ENCODE measurements at regions not wholly inside any gene's neighbourhood (a gene's known extent, or its start where the extent isn't known, plus 50 kb on each side); places are given as distances from the start of the nearest gene placed in this dataset.
A peak's percentile ranks its signal among the peaks of the same experiment; 100 is the strongest.

DNA sequence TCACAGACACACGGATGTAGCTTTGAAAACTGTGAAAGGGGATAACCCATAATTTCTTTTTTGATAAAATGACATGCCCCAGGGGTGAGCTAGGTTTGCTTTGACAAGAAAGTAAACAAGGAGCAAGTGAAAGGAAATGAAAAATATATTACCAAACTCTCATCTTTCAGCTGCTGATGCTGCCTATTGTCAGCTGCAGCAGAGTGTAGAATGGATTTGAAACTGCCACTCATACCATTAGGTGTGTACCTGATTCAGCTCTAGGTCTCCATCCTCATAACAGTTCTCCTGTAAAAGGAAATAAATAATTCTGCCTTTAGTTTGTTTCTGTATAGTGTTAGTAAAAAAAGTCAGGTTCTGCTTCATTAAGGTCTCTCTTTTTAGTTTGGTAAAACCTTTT is 415.1 kb upstream of the MARCKS start:
- Histone ChIP-seq H3K36me3 (no peaks in the 10 kb centered on the region), H3K4me1 (ENCODE audit: low read depth) (no peaks in the 10 kb centered on the region), H3K9me3 (ENCODE audit: low read depth) (no peaks in the 10 kb centered on the region), H3K27ac (no peak overlapping the region), H3K27me3 (peaks cover 11% of the 10 kb centered on the region), H3K4me3 (no peak overlapping the region)
- TF ChIP-seq, protein P1, sequence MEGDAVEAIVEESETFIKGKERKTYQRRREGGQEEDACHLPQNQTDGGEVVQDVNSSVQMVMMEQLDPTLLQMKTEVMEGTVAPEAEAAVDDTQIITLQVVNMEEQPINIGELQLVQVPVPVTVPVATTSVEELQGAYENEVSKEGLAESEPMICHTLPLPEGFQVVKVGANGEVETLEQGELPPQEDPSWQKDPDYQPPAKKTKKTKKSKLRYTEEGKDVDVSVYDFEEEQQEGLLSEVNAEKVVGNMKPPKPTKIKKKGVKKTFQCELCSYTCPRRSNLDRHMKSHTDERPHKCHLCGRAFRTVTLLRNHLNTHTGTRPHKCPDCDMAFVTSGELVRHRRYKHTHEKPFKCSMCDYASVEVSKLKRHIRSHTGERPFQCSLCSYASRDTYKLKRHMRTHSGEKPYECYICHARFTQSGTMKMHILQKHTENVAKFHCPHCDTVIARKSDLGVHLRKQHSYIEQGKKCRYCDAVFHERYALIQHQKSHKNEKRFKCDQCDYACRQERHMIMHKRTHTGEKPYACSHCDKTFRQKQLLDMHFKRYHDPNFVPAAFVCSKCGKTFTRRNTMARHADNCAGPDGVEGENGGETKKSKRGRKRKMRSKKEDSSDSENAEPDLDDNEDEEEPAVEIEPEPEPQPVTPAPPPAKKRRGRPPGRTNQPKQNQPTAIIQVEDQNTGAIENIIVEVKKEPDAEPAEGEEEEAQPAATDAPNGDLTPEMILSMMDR (IDR thresholded peaks at IDR 0.05; ENCODE audit: low read depth, low read length), result no peak
- no peak for DNase-seq (ENCODE audit: low read depth in 1 of 2, low spot score in 1 of 2)

DNA sequence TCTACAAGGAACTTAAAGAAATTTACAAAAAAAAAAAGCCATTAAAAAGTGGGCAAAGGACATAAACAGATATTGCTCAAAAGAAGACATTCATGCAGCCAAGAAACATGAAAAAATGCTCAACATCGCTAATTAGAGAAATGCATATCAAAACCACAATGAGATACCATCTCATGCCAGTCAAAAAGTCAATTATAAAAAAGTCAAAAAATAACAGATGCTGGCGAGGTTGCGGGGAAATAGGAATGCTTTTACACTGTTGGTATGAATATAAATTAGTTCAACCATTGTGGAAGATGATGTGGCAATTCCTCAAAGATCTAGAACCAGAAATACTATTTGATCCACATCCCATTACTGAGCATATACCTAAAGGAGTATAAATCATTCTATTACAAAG is 411.9 kb upstream of the MARCKS start:
- DNase-seq (ENCODE audit: low read depth in 1 of 2, low spot score in 1 of 2), result no peak
- Histone ChIP-seq H3K27me3 (peaks cover 11% of the 10 kb centered on the region), H3K4me1 (ENCODE audit: low read depth) (peaks cover 4% of the 10 kb centered on the region), H3K36me3 (no peaks in the 10 kb centered on the region), H3K9me3 (ENCODE audit: low read depth) (no peaks in the 10 kb centered on the region), H3K27ac (no peak overlapping the region), H3K4me3 (no peak overlapping the region)
- TF ChIP-seq, protein P1 (IDR thresholded peaks at IDR 0.05; ENCODE audit: low read depth, low read length), result no peak

DNA sequence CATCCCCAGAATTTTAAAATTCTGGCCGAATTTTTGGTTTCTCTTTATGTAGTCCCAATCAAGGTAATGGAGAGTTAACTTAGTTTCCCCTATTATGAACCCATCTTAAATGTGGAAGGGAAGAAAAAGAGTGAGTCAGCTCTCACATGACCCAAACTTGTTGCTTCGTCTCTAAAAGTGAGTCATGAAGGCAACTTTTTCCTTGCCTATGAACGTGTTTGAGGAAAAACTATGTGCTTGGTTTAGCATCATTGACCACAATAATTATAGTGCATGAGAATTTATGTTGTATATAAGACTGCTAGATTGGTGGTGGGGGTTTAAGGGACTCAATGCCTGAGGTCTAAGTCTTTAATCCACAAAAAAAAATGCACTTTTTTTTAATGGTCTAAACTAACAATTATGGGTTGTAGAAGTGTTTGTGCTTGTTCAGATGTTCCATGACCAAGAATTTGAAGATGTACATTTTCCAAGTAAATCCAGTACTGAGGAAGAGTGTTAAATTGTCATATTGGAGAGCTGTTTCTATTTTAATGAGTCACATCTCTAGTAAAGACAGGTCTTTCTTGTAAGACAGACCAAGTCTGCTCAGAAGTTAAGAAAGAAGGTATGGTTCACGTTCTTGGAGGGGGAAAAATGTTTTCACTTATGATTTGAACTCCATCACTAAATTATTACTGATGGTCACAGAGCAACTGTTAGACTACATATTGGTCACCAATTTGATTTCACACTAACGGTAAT is 409.9 kb upstream of the MARCKS start:
- H3K27me3 ChIP-seq, result no peaks in the 10 kb centered on the region
- peak in 1 of 2 donors; percentile 89 for DNase-seq (ENCODE audit: low read depth in 1 of 2, low spot score in 1 of 2)
- H3K9me3 ChIP-seq (ENCODE audit: low read depth), result no peaks in the 10 kb centered on the region
- H3K4me1 ChIP-seq (ENCODE audit: low read depth), result peaks cover 6% of the 10 kb centered on the region
- no peak overlapping the region for H3K4me3 ChIP-seq
- H3K27ac ChIP-seq, result no peak overlapping the region
- TF ChIP-seq, protein P1 (IDR thresholded peaks at IDR 0.05; ENCODE audit: low read depth, low read length), result no peak
- H3K36me3 ChIP-seq, result no peaks in the 10 kb centered on the region

DNA sequence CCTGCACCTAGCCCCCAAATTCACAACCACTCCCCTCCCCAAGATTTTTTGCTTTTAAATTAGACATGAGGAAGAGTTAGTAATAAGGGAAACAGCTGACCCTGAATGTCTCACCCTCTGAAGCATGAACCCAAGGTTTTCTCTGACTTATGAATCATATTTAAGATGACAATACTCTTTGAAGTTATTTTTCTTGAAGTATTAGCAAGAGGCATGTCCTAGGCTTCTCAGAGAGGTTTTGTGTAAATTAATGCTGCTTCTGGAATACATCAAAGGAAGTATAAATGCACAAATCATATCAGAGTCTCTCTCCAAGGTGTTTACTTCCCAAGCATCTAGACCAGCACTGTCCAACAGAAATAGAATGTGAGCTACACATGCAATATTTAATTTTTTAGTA is 408.1 kb upstream of the MARCKS start:
- Histone ChIP-seq H3K4me3 (no peak overlapping the region), H3K9me3 (ENCODE audit: low read depth) (no peaks in the 10 kb centered on the region), H3K4me1 (ENCODE audit: low read depth) (peaks cover 6% of the 10 kb centered on the region), H3K27ac (no peak overlapping the region), H3K36me3 (no peaks in the 10 kb centered on the region), H3K27me3 (no peaks in the 10 kb centered on the region)
- no peak for DNase-seq (ENCODE audit: low read depth in 1 of 2, low spot score in 1 of 2)
- TF ChIP-seq, protein P1 (IDR thresholded peaks at IDR 0.05; ENCODE audit: low read depth, low read length), result no peak

DNA sequence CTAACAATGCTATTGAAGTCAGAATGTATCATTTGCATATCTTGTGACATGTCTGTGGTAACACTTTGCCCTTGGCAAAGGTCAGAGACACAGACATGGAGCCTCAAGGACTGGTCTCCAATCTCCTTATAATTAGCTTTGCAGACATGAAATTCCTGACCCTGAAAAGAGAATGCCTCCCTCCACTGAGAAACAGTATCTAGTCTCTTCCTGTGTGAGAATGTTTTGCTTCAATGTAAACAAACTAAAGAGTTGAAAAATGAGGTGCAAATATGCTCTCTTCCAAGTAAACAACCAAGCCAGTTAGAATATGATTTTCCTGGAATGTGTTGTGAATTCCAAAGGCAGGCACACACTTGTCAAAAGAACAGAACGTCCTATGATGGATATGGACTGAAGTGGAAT is 407.1 kb upstream of the MARCKS start:
- H3K27me3 ChIP-seq, result no peaks in the 10 kb centered on the region
- DNase-seq (ENCODE audit: low read depth in 1 of 2, low spot score in 1 of 2), result peak in 1 of 2 donors; percentile 1
- H3K4me1 ChIP-seq (ENCODE audit: low read depth), result peaks cover 6% of the 10 kb centered on the region
- H3K9me3 ChIP-seq (ENCODE audit: low read depth), result no peaks in the 10 kb centered on the region
- no peaks in the 10 kb centered on the region for H3K36me3 ChIP-seq
- no peak overlapping the region for H3K4me3 ChIP-seq
- TF ChIP-seq, protein P1 (IDR thresholded peaks at IDR 0.05; ENCODE audit: low read depth, low read length), result no peak
- H3K27ac ChIP-seq, result no peak overlapping the region
